GM18502 (cell line): ENCODE measurements at regions not wholly inside any gene's neighbourhood (a gene's known extent, or its start where the extent isn't known, plus 50 kb on each side); places are given as distances from the start of the nearest gene placed in this dataset.

ENCODE experiments used
- ATAC-seq: cut with Tn5 transposase; IDR thresholded peaks from one replicate; pipeline ENCODE4 v1.9.1; 2021; ENCODE audit warnings: mild to moderate bottlenecking; ENCODE audit not compliant: unreplicated experiment, poor library complexity

GRCh38 chr20:56797023-56797422, 167.9 kb downstream of the TFAP2C start:
- ATAC-seq: no peak

- ATAC-seq: no peak
These were observed 169.5 kb downstream of the TFAP2C start for GRCh38 chr20:56798634-56799033.

GRCh38 chr20:56799187-56799586, 170.1 kb downstream of the TFAP2C start:
- no peak for ATAC-seq

- ATAC-seq: no peak
These were observed 171.0 kb downstream of the TFAP2C start for GRCh38 chr20:56800088-56800487.

DNA sequence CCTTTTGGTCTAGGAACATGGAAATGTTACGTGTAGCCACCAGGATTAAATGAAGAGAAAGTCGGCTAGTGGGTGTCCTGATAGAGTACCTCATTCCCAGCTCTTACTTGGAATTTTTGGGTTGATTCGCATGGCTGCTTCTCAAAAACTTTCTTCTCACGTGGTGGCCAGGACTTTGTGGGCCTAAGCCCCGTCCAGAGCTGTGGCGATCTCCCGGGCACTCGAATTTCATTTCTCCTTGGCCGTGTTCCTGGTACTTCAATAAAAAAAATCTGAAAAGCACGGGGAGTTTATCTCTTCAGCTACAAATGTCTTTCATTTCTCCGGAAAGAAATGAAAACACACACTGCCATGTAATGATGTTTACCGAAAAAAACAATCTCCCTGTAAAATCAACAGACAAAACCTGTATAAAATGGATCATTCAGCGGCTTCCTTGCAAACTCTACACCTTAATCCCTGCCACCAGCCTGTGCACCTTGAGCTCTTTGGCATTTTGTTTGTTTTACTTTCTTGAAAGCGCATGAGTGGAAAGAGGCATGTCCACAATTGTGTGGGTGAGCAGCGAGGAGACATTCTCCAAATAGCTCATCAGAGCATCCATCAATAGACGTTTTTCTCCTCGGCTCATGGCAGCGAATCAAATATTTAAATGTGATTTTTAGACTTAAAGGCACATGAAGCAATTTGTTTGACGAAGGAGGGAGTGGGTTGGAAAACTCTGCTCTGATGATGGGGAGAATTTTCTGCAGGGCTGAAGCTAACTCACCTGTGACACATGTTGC, 173.1 kb downstream of the TFAP2C start:
- ATAC-seq: no peak

GRCh38 chr20:56802805-56803204, 173.7 kb downstream of the TFAP2C start:
- no peak for ATAC-seq

- no peak for ATAC-seq
These were observed 176.2 kb downstream of the TFAP2C start for GRCh38 chr20:56805313-56805712.

- no peak for ATAC-seq
These were observed 176.9 kb downstream of the TFAP2C start for GRCh38 chr20:56805966-56806365.

GRCh38 chr20:56806952-56807517, 177.9 kb downstream of the TFAP2C start:
- no peak for ATAC-seq

DNA sequence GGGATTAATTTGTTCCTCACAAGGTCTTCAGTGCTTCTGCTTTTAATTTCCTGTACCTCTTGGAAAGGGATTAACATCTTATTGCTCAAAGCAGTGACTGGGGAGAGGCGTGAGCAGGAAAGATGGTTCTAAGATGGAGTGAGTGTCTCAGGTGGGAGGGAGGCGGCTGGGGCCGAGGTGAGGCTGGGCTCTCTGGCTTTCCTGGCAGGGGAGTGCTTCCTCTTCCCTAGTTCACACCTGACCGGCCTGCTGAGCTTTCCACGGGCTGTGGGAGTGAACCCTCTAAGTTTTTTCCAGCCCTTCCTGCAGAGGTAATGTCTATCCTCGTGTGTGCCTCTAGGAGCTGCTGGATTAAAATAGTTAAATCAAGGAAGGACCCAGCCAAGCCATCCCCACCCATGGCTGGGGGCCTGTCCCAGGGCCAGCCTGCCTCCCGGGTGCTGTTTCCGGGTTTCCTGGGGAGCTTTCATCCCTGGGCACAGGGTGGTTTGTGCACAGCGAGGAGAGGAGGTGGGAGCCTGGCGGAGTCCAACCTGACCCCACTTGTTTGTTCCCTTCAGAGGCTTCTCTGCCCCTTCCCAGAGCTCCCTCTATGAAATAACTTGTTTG, 179.1 kb downstream of the TFAP2C start:
- ATAC-seq: no peak

DNA sequence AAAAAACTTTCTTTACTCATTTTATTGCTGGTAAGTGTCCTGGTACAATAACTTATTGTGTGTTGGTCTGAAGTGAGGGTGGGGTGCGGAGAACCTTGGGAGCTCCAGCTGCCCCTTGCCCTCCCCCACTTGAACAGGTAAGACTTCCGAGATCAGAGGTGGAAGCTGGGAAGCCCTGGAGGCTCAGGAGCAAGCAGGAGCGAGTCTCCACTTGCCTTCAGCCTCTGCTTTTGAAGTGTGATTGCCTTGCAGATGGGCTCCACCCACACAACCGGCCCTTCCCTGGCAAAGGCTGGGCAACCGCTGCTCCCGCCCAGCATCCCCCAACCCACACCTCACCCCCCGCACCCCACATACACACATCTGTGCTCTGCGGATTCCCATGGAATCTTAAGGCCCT, 179.6 kb downstream of the TFAP2C start:
- no peak for ATAC-seq

DNA sequence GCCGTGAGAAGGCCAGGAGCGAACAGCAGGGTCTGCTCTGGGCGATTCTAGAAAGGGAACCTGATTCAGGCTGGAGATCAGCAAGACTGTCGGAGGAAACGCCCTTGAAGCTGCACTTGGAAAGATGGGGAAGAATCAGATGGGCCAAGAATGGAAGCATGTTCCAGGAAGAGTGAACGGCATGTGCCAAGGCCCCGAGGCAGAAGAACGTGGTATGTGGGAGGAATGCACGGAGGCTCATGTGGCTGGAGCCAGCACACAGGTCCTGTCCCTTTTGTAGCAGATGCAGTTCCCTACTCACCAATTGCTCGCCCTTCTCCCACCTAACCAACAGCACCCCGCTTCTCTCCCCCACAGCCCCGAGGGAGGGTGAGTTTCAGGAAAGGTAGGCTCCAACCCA, 180.6 kb downstream of the TFAP2C start:
- ATAC-seq: no peak

DNA sequence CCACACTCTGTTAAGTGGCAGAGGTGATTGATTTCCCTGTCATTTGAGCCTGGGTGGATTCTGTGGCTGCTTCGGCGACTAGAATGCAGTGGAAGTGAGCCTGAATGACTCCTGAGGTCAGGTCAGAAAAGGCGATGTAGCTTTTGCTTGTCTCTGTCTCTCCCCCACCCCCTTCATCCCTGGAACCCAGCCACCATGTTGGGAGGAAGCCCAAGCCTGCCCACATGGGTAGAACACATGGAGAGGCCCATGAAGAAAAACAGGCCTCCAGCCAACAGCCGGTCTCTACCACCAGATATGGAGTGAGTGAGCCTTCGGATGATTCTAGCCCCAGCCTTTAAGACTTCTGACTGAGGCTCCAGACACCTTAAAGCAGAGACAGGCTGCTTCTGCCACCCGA, 181.0 kb downstream of the TFAP2C start:
- no peak for ATAC-seq

- ATAC-seq: no peak
These were observed 186.7 kb downstream of the TFAP2C start for GRCh38 chr20:56815796-56816195.

- ATAC-seq: no peak
These were observed 187.2 kb downstream of the TFAP2C start for GRCh38 chr20:56816349-56816748.

DNA sequence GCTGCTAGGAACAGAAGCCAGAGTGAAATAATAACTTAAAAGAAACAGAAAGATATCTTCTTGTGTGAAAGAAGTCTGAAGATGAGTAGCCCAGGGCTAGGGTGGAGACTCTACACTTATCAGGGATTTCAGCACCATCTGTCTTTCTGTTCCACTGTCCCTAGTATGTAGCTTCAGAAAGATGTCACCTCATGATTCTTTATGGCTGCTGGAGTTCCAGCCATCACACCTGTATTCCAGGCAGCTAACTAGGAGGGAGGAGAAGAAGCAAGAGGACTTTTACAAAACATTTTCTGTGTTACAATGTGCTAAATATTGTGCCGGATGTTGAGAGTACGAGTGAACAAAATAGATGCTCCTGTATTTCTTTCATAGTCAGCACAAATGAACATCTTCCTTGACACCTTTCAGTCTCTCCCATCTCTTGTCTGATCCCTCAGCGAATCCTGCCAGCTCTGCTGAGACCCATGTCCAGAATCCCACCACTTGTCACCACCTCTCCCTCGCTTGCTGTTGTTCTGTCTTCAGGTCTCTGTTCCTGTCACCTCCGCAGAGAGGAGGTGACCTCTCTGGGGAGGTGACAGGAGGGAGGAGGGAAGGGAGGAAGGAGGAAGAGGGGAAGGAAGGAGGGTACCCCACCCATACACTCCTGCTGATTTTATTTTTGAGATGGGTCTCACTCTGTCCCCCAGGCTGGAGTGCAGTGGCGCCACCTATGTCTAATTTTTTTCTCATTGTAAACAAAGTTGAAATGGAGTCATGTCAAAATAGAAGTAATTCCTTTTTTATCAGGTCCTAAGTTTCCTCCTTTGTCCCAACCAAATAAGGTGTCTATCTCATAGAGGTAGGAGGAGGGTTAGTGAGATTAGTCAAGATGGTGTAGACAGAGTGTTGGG, 188.9 kb downstream of the TFAP2C start:
- ATAC-seq: no peak

GRCh38 chr20:56820984-56821383, 191.9 kb downstream of the TFAP2C start:
- no peak for ATAC-seq

GRCh38 chr20:56826306-56826704, 197.2 kb downstream of the TFAP2C start:
- no peak for ATAC-seq

GRCh38 chr20:56826705-56827665, 197.9 kb downstream of the TFAP2C start:
- ATAC-seq: no peak

- no peak for ATAC-seq
These were observed 198.7 kb downstream of the TFAP2C start for GRCh38 chr20:56827763-56828162.
